Neural cell (in vitro differentiated cells): ENCODE measurements at regions not wholly inside any gene's neighbourhood (a gene's known extent, or its start where the extent isn't known, plus 50 kb on each side); places are given as distances from the start of the nearest gene placed in this dataset.

ENCODE experiments used
- CTCF ChIP-seq: fragments of 450-650 bp; IDR thresholded peaks from 2 replicates; pipeline ENCODE4 v1.5.1; 2014; ENCODE audit warnings: antibody characterized with exemption, mild to moderate bottlenecking, moderate library complexity; ENCODE audit not compliant: poor library complexity, severe bottlenecking
- EP300 ChIP-seq: fragments of 450-650 bp; conservative IDR thresholded peaks from 2 replicates; pipeline ENCODE4 v1.6.1; 2014; ENCODE audit warnings: antibody characterized with exemption, mild to moderate bottlenecking, moderate library complexity; ENCODE audit not compliant: poor library complexity, severe bottlenecking
- EZH2 ChIP-seq: fragments of 200-600, 300-800 bp; shearing (Covaris generic), sonication (generic); IDR thresholded peaks from 2 replicates; pipeline ENCODE4 v1.6.1; 2014; ENCODE audit warnings: antibody characterized with exemption, low read length, borderline replicate concordance, mild to moderate bottlenecking; ENCODE audit not compliant: insufficient read depth, poor library complexity, severe bottlenecking
- MXI1 ChIP-seq: fragments of 450-650 bp; conservative IDR thresholded peaks from 2 replicates; pipeline ENCODE4 v1.6.1; 2014; ENCODE audit warnings: antibody characterized with exemption, mild to moderate bottlenecking; ENCODE audit not compliant: poor library complexity, severe bottlenecking
- POLR2AphosphoS5 ChIP-seq: IDR thresholded peaks from 2 replicates; pipeline ENCODE4 v1.6.1; 2012
- RAD21 ChIP-seq: fragments of 450-650 bp; conservative IDR thresholded peaks from 2 replicates; pipeline ENCODE4 v1.6.1; 2014; ENCODE audit warnings: antibody characterized with exemption, mild to moderate bottlenecking, moderate library complexity
- REST ChIP-seq: IDR thresholded peaks from 2 replicates; pipeline ENCODE4 v1.6.1; 2012; ENCODE audit warnings: borderline replicate concordance
- SMC3 ChIP-seq: fragments of 450-650 bp; conservative IDR thresholded peaks from 2 replicates; pipeline ENCODE4 v1.6.1; 2014; ENCODE audit warnings: antibody characterized with exemption, mild to moderate bottlenecking, moderate library complexity; ENCODE audit not compliant: poor library complexity
- TAF1 ChIP-seq: IDR thresholded peaks from 2 replicates; pipeline ENCODE4 v1.6.1; 2012; ENCODE audit warnings: low read depth

- TF ChIP-seq REST (no peak), MXI1 (no peak), CTCF (no peak), SMC3 (no peak), POLR2AphosphoS5 (no peak), RAD21 (no peak), EZH2 (no peak), EP300 (no peak), TAF1 (no peak)
These were observed 101.2 kb downstream of the ZNF674 start for GRCh38 chrX:46444011-46444410.
